ENCODE measurements at regions not wholly inside any gene's neighbourhood (a gene's known extent, or its start where the extent isn't known, plus 50 kb on each side); places are given as distances from the start of the nearest gene placed in this dataset.

GRCh38 chr1:108067884-108068540 is 103.0 kb upstream of the VAV3 start:
- H3K4me1 ChIP-seq (ENCODE audit: control insufficient read depth in 1 of 2, low read depth in 2 of 2) = no peaks in the 10 kb centered on the region
- no peak for ATAC-seq (ENCODE audit: insufficient number of reproducible peaks, low FRiP score, low read depth)
- no peak for TF ChIP-seq CTCF (IDR thresholded peaks at IDR 0.05)

GRCh38 chr1:108066808-108067207 is 101.8 kb upstream of the VAV3 start:
- ATAC-seq (ENCODE audit: insufficient number of reproducible peaks, low FRiP score, low read depth) (no peak), DNase-seq (ENCODE audit: low spot score) (no peak)
- TF ChIP-seq CTCF (IDR thresholded peaks at IDR 0.05) = no peak
- Histone ChIP-seq H3K9me3 (peaks cover under 1% of the 10 kb centered on the region), H3K36me3 (no peaks in the 10 kb centered on the region), H3K4me1 (ENCODE audit: control insufficient read depth in 1 of 2, low read depth in 2 of 2) (no peaks in the 10 kb centered on the region), H3K27ac (no peak overlapping the region), H3K4me3 (no peak overlapping the region), H3K27me3 (replicated peaks; ENCODE audit: insufficient read depth) (no peaks in the 10 kb centered on the region)

More at GRCh38 chr1:108067884-108068540, 103.0 kb upstream of the VAV3 start:
- H3K27ac ChIP-seq = no peak overlapping the region
- no peaks in the 10 kb centered on the region for H3K36me3 ChIP-seq
- DNase-seq (ENCODE audit: low spot score) = no peak
- no peak overlapping the region for H3K4me3 ChIP-seq
- no peaks in the 10 kb centered on the region for H3K9me3 ChIP-seq
- H3K27me3 ChIP-seq (replicated peaks; ENCODE audit: insufficient read depth) = no peaks in the 10 kb centered on the region

GRCh38 chr1:108064255-108064654 is 99.3 kb upstream of the VAV3 start:
- no peak for TF ChIP-seq CTCF (IDR thresholded peaks at IDR 0.05)

GRCh38 chr1:108063703-108064102 is 98.7 kb upstream of the VAV3 start:
- ATAC-seq (ENCODE audit: insufficient number of reproducible peaks, low FRiP score, low read depth) = no peak
- no peak overlapping the region for H3K4me3 ChIP-seq
- H3K36me3 ChIP-seq = no peaks in the 10 kb centered on the region
- no peaks in the 10 kb centered on the region for H3K27me3 ChIP-seq (replicated peaks; ENCODE audit: insufficient read depth)
- TF ChIP-seq CTCF (IDR thresholded peaks at IDR 0.05) = no peak
- H3K9me3 ChIP-seq = peaks cover 3% of the 10 kb centered on the region
- DNase-seq (ENCODE audit: low spot score) = no peak
- no peak overlapping the region for H3K27ac ChIP-seq
- no peaks in the 10 kb centered on the region for H3K4me1 ChIP-seq (ENCODE audit: control insufficient read depth in 1 of 2, low read depth in 2 of 2)

More at GRCh38 chr1:108064255-108064654, 99.3 kb upstream of the VAV3 start:
- H3K9me3 ChIP-seq = peaks cover 3% of the 10 kb centered on the region
- DNase-seq (ENCODE audit: low spot score) (no peak), ATAC-seq (ENCODE audit: insufficient number of reproducible peaks, low FRiP score, low read depth) (no peak)
- no peaks in the 10 kb centered on the region for H3K27me3 ChIP-seq (replicated peaks; ENCODE audit: insufficient read depth)
- no peak overlapping the region for H3K4me3 ChIP-seq
- H3K36me3 ChIP-seq = no peaks in the 10 kb centered on the region
- no peaks in the 10 kb centered on the region for H3K4me1 ChIP-seq (ENCODE audit: control insufficient read depth in 1 of 2, low read depth in 2 of 2)
- H3K27ac ChIP-seq = no peak overlapping the region

GRCh38 chr1:108059945-108060344 is 95.0 kb upstream of the VAV3 start:
- TF ChIP-seq CTCF (IDR thresholded peaks at IDR 0.05) = no peak
- ATAC-seq (ENCODE audit: insufficient number of reproducible peaks, low FRiP score, low read depth) = no peak

More at GRCh38 chr1:108059945-108060344, 95.0 kb upstream of the VAV3 start:
- DNase-seq (ENCODE audit: low spot score) = no peak
- Histone ChIP-seq H3K4me3 (no peak overlapping the region), H3K36me3 (no peaks in the 10 kb centered on the region), H3K27ac (no peak overlapping the region), H3K9me3 (peaks cover 3% of the 10 kb centered on the region), H3K27me3 (replicated peaks; ENCODE audit: insufficient read depth) (no peaks in the 10 kb centered on the region), H3K4me1 (ENCODE audit: control insufficient read depth in 1 of 2, low read depth in 2 of 2) (no peaks in the 10 kb centered on the region)

All from thoracic aorta (tissue), 2 donors.